OCI-LY1 (cell line): ENCODE measurements at regions not wholly inside any gene's neighbourhood (a gene's known extent, or its start where the extent isn't known, plus 50 kb on each side); places are given as distances from the start of the nearest gene placed in this dataset.

Experiments
- EZH2 ChIP-seq: fragments of 200-600 bp; sonication (generic), shearing (Covaris generic); IDR thresholded peaks from 2 replicates; pipeline ENCODE4 v1.8.0; 2017; ENCODE audit warnings: borderline replicate concordance, mixed run types, mild to moderate bottlenecking, antibody characterized with exemption, low read length, moderate library complexity, mixed read lengths
- TF ChIP-seq, protein P1 (sequence below): fragments of 200-600 bp; sonication (generic), shearing (Covaris generic); IDR thresholded peaks from 2 replicates; pipeline ENCODE4 v1.5.1; 2017; ENCODE audit warnings: mild to moderate bottlenecking, antibody characterized with exemption, low read length, moderate library complexity, mixed read lengths

DNA sequence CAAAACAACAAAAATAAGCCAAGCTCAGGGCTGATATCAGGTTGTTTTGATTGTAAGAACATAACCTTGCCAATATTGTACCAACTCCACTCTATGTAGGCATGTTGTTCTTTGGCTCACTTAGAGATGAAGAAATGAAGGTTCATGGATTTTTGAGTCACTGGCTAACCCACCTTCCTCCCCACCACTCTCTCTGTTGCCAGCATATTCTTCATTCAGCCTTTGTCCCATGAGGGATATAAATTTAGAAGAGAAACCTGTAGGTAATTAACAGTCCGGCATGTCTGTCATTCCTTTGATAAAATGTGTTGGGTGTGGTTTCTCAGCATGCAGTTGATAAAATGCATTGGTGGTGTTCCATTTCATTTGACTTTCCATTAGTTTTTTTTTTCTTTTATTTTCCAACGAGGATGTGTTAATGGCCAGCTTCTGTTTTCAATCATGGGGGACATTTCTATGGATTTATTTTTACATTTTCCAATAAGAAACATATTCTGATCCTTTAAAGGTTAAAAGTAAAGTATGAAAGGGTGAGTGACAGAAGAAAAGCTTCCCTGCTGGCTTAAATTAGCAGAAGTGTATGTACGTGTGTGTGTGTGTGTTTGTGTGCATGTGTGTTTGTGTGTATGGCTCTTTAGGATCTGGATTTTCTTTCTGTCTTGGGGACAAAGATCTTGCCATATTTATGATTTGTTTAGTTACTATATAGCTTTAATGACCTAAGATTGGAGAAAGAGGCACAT, 166.2 kb upstream of the KCNJ16 start:
- TF ChIP-seq EZH2, result no peak
- TF ChIP-seq, protein P1, sequence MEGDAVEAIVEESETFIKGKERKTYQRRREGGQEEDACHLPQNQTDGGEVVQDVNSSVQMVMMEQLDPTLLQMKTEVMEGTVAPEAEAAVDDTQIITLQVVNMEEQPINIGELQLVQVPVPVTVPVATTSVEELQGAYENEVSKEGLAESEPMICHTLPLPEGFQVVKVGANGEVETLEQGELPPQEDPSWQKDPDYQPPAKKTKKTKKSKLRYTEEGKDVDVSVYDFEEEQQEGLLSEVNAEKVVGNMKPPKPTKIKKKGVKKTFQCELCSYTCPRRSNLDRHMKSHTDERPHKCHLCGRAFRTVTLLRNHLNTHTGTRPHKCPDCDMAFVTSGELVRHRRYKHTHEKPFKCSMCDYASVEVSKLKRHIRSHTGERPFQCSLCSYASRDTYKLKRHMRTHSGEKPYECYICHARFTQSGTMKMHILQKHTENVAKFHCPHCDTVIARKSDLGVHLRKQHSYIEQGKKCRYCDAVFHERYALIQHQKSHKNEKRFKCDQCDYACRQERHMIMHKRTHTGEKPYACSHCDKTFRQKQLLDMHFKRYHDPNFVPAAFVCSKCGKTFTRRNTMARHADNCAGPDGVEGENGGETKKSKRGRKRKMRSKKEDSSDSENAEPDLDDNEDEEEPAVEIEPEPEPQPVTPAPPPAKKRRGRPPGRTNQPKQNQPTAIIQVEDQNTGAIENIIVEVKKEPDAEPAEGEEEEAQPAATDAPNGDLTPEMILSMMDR, result no peak
